ENCODE measurements at regions not wholly inside any gene's neighbourhood (a gene's known extent, or its start where the extent isn't known, plus 50 kb on each side); places are given as distances from the start of the nearest gene placed in this dataset.
"Not testable (repeated sequence)": the region's sequence is repeated elsewhere in the genome, so short reads cannot be mapped to it uniquely, and the experiment has no call there.

GRCh38 chr3:113377158-113377557 lies 64.1 kb downstream of the CFAP44 start:
- DNase-seq (ENCODE audit: low read depth) = no peak

- no peak for DNase-seq (ENCODE audit: low read depth)
Observed at GRCh38 chr3:113374078-113374477, 67.2 kb downstream of the CFAP44 start.

GRCh38 chr3:113366800-113367199 lies 74.5 kb downstream of the CFAP44 start:
- not testable (repeated sequence) for DNase-seq (ENCODE audit: low read depth)

GRCh38 chr3:113355340-113355739 lies 86.0 kb downstream of the CFAP44 start:
- DNase-seq (ENCODE audit: low read depth) = not testable (repeated sequence)

GRCh38 chr3:113354307-113354706 lies 87.0 kb downstream of the CFAP44 start:
- peak; percentile 18 for DNase-seq (ENCODE audit: low read depth)

GRCh38 chr3:113353678-113354077 lies 87.6 kb downstream of the CFAP44 start:
- no peak for DNase-seq (ENCODE audit: low read depth)

GRCh38 chr3:113340785-113341184 lies 100.5 kb downstream of the CFAP44 start:
- DNase-seq (ENCODE audit: low read depth) = no peak

- DNase-seq (ENCODE audit: low read depth) = no peak
Observed at GRCh38 chr3:113339616-113340244, 101.6 kb downstream of the CFAP44 start.

All from myocyte (in vitro differentiated cells).